GM21825 (cell line): ENCODE measurements at regions not wholly inside any gene's neighbourhood (a gene's known extent, or its start where the extent isn't known, plus 50 kb on each side); places are given as distances from the start of the nearest gene placed in this dataset.

ENCODE experiments used
- ATAC-seq: cut with Tn5 transposase; IDR thresholded peaks from one replicate; pipeline ENCODE4 v1.9.1; 2021; ENCODE audit warnings: mild to moderate bottlenecking, moderate library complexity; ENCODE audit not compliant: unreplicated experiment

- ATAC-seq: no peak
These were observed 100.7 kb upstream of the INHBA start for GRCh38 chr7:41803569-41803968.

GRCh38 chr7:41796331-41796730, 93.4 kb upstream of the INHBA start:
- no peak for ATAC-seq

- no peak for ATAC-seq
These were observed 92.5 kb upstream of the INHBA start for GRCh38 chr7:41795276-41795833.

GRCh38 chr7:41793556-41793955, 90.7 kb upstream of the INHBA start:
- no peak for ATAC-seq

GRCh38 chr7:41792120-41792519, 89.2 kb upstream of the INHBA start:
- no peak for ATAC-seq

GRCh38 chr7:41788556-41788955, 85.7 kb upstream of the INHBA start:
- no peak for ATAC-seq

GRCh38 chr7:41787651-41788350, 84.9 kb upstream of the INHBA start:
- no peak for ATAC-seq

- no peak for ATAC-seq
These were observed 84.1 kb upstream of the INHBA start for GRCh38 chr7:41786944-41787343.

GRCh38 chr7:41786404-41786803, 83.5 kb upstream of the INHBA start:
- ATAC-seq: no peak

GRCh38 chr7:41785840-41786239, 83.0 kb upstream of the INHBA start:
- no peak for ATAC-seq

- no peak for ATAC-seq
These were observed 82.4 kb upstream of the INHBA start for GRCh38 chr7:41785265-41785664.

- no peak for ATAC-seq
These were observed 77.0 kb upstream of the INHBA start for GRCh38 chr7:41779918-41780317.

GRCh38 chr7:41777894-41778596, 75.2 kb upstream of the INHBA start:
- ATAC-seq: no peak

GRCh38 chr7:41774966-41775365, 72.1 kb upstream of the INHBA start:
- no peak for ATAC-seq

- ATAC-seq: no peak
These were observed 70.9 kb upstream of the INHBA start for GRCh38 chr7:41773756-41774155.

- ATAC-seq: no peak
These were observed 68.8 kb upstream of the INHBA start for GRCh38 chr7:41771717-41772116.

- no peak for ATAC-seq
These were observed 66.3 kb upstream of the INHBA start for GRCh38 chr7:41769162-41769561.

- ATAC-seq: no peak
These were observed 60.7 kb upstream of the INHBA start for GRCh38 chr7:41763626-41764025.

- no peak for ATAC-seq
These were observed 59.8 kb upstream of the INHBA start for GRCh38 chr7:41762641-41763040.

GRCh38 chr7:41760293-41760692, 57.4 kb upstream of the INHBA start:
- no peak for ATAC-seq

GRCh38 chr7:41758321-41758720, 55.4 kb upstream of the INHBA start:
- no peak for ATAC-seq

GRCh38 chr7:41756650-41757182, 53.8 kb upstream of the INHBA start:
- no peak for ATAC-seq
